ENCODE measurements at regions not wholly inside any gene's neighbourhood (a gene's known extent, or its start where the extent isn't known, plus 50 kb on each side); places are given as distances from the start of the nearest gene placed in this dataset.

- WGBS, 2 donors = 87 to 93% methylated on average over 3 of the region's 3 CpGs
- DNase-seq = no peak
- H3K27me3 ChIP-seq = no peaks in the 10 kb centered on the region
- intact Hi-C loops (cut with DNase I; ENCODE audit: low total_unique reads) = no loop called here
- H3K27ac ChIP-seq = no peak overlapping the region
- TF ChIP-seq POLR2A (IDR thresholded peaks at IDR 0.05) = no peak
- TF ChIP-seq, protein P1, sequence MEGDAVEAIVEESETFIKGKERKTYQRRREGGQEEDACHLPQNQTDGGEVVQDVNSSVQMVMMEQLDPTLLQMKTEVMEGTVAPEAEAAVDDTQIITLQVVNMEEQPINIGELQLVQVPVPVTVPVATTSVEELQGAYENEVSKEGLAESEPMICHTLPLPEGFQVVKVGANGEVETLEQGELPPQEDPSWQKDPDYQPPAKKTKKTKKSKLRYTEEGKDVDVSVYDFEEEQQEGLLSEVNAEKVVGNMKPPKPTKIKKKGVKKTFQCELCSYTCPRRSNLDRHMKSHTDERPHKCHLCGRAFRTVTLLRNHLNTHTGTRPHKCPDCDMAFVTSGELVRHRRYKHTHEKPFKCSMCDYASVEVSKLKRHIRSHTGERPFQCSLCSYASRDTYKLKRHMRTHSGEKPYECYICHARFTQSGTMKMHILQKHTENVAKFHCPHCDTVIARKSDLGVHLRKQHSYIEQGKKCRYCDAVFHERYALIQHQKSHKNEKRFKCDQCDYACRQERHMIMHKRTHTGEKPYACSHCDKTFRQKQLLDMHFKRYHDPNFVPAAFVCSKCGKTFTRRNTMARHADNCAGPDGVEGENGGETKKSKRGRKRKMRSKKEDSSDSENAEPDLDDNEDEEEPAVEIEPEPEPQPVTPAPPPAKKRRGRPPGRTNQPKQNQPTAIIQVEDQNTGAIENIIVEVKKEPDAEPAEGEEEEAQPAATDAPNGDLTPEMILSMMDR (IDR thresholded peaks at IDR 0.05) = no peak
- no peaks in the 10 kb centered on the region for H3K9me3 ChIP-seq
- no peaks in the 10 kb centered on the region for H3K36me3 ChIP-seq (ENCODE audit: low read depth, missing control alignments)
- H3K4me3 ChIP-seq = no peak overlapping the region
- no peaks in the 10 kb centered on the region for H3K4me1 ChIP-seq
Measured at GRCh38 chr12:41856228-41856627, 288.4 kb downstream of the GXYLT1 start.

DNA sequence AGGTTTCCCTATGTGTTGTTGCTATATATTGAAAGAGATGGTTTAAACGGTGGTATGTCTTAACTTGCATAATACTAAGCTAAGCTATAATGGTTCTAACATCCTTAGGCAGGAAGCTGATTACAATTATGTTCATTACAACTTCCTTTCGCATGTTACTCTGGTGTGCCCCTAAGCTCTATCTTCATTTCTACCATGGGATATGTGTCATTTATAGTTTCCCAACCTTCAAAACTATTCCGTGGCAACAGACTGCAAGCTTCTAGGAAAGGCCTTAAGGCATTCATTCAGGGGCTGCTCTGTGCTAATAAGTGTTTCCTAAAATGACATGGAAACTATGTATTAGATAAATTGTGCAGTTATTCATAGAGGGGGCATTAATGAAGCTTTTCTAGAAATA lies 294.6 kb downstream of the GXYLT1 start:
- intact Hi-C loops (cut with DNase I; ENCODE audit: low total_unique reads) = no loop called here
- H3K4me1 ChIP-seq = no peaks in the 10 kb centered on the region
- no peaks in the 10 kb centered on the region for H3K27me3 ChIP-seq
- H3K36me3 ChIP-seq (ENCODE audit: low read depth, missing control alignments) = no peaks in the 10 kb centered on the region
- no peaks in the 10 kb centered on the region for H3K9me3 ChIP-seq
- no peak overlapping the region for H3K4me3 ChIP-seq
- no peak for TF ChIP-seq POLR2A (IDR thresholded peaks at IDR 0.05)
- TF ChIP-seq, protein P1 (IDR thresholded peaks at IDR 0.05) = no peak
- WGBS, 2 donors = 70 to 85% methylated on average over 3 of the region's 3 CpGs
- DNase-seq = no peak
- no peak overlapping the region for H3K27ac ChIP-seq

- no peaks in the 10 kb centered on the region for H3K9me3 ChIP-seq
- 37 to 45% methylated on average over 1 of the region's 1 CpG for WGBS, 2 donors
- H3K27ac ChIP-seq = no peak overlapping the region
- H3K4me1 ChIP-seq = no peaks in the 10 kb centered on the region
- H3K4me3 ChIP-seq = no peak overlapping the region
- H3K27me3 ChIP-seq = no peaks in the 10 kb centered on the region
- DNase-seq = no peak
- intact Hi-C loops (cut with DNase I; ENCODE audit: low total_unique reads) = no loop called here
- no peaks in the 10 kb centered on the region for H3K36me3 ChIP-seq (ENCODE audit: low read depth, missing control alignments)
- TF ChIP-seq, protein P1 (IDR thresholded peaks at IDR 0.05) = no peak
- no peak for TF ChIP-seq POLR2A (IDR thresholded peaks at IDR 0.05)
Measured at GRCh38 chr12:41846718-41847117, 298.0 kb downstream of the GXYLT1 start.

- intact Hi-C loops (cut with DNase I; ENCODE audit: low total_unique reads) = no loop called here
- no peak overlapping the region for H3K27ac ChIP-seq
- no peaks in the 10 kb centered on the region for H3K36me3 ChIP-seq (ENCODE audit: low read depth, missing control alignments)
- no peaks in the 10 kb centered on the region for H3K9me3 ChIP-seq
- H3K27me3 ChIP-seq = no peaks in the 10 kb centered on the region
- DNase-seq = no peak
- no peaks in the 10 kb centered on the region for H3K4me1 ChIP-seq
- 72 to 84% methylated on average over 2 of the region's 2 CpGs for WGBS, 2 donors
- no peak for TF ChIP-seq POLR2A (IDR thresholded peaks at IDR 0.05)
- TF ChIP-seq, protein P1 (IDR thresholded peaks at IDR 0.05) = no peak
- no peak overlapping the region for H3K4me3 ChIP-seq
Measured at GRCh38 chr12:41836416-41836815, 308.3 kb downstream of the GXYLT1 start.

- Histone ChIP-seq H3K27me3 (no peaks in the 10 kb centered on the region), H3K4me3 (no peak overlapping the region), H3K9me3 (no peaks in the 10 kb centered on the region), H3K27ac (no peak overlapping the region), H3K4me1 (no peaks in the 10 kb centered on the region), H3K36me3 (ENCODE audit: low read depth, missing control alignments) (no peaks in the 10 kb centered on the region)
- TF ChIP-seq, protein P1 (IDR thresholded peaks at IDR 0.05) = no peak
- TF ChIP-seq POLR2A (IDR thresholded peaks at IDR 0.05) = no peak
- intact Hi-C loops (cut with DNase I; ENCODE audit: low total_unique reads) = no loop called here
- no peak for DNase-seq
Measured at GRCh38 chr12:41835556-41835955, 309.1 kb downstream of the GXYLT1 start.
